B cell (primary cell): ENCODE measurements at regions not wholly inside any gene's neighbourhood (a gene's known extent, or its start where the extent isn't known, plus 50 kb on each side); places are given as distances from the start of the nearest gene placed in this dataset.

Experiments used
- ATAC-seq: fragments of 200-7000 bp; cut with Tn5 transposase; one replicate; pipeline ENCODE4 v1.10.0; 2021; ENCODE audit warnings: low read depth, mild to moderate bottlenecking, moderate number of reproducible peaks, moderate library complexity
- CTCF ChIA-PET: fragments of 350-600 bp; sonication (Branson Sonifier 250); formaldehyde crosslinking; loops from one replicate; lab custom pipeline; 2021; ENCODE audit warnings: antibody characterized with exemption, inconsistent platforms; lab: Charles Lee
- POLR2A ChIA-PET: fragments of 350-600 bp; sonication (Branson Sonifier 250); formaldehyde crosslinking; loops from one replicate; lab custom pipeline; 2021; ENCODE audit warnings: antibody characterized with exemption; lab: Charles Lee
- DNase-seq: peaks from one replicate; pipeline ENCODE4 v3.0.0; 2013
- H2AFZ ChIP-seq: 2 replicates; pipeline ENCODE4 v1.6.1; 2012; ENCODE audit warnings: mild to moderate bottlenecking, low read depth, low read length; ENCODE audit not compliant: insufficient read depth, poor library complexity, severe bottlenecking
- H3K27ac ChIP-seq, 2 donors: 1 replicate in 1 of 2; 2 replicates in 1 of 2; pipeline ENCODE4 v1.5.1; 2012 to 2013; ENCODE audit warnings: low read length in 2 of 2, mild to moderate bottlenecking in 2 of 2, moderate library complexity in 1 of 2
- H3K27me3 ChIP-seq, 4 experiments: fragments of 200-600 bp in 1 of 4; sonication (generic) in 1 of 4; replicated peaks in 1 of 4; 1 replicate in 2 of 4; 2 replicates in 2 of 4; pipeline versions ENCODE4 v1.6.1 to v1.7.0; 2013 to 2016; ENCODE audit warnings: low read length in 3 of 4, mild to moderate bottlenecking in 2 of 4, mixed read lengths in 1 of 4, moderate library complexity in 1 of 4; ENCODE audit not compliant: insufficient read depth in 4 of 4, control insufficient read depth in 3 of 4; ENCODE audit errors: control extremely low read depth in 1 of 4
- H3K36me3 ChIP-seq, 2 experiments: replicated peaks in 1 of 2; 1 replicate in 1 of 2; 2 replicates in 1 of 2; pipeline versions ENCODE4 v1.6.1 to v1.7.1; 2013; ENCODE audit warnings: low read length in 1 of 2; ENCODE audit not compliant: insufficient read depth in 2 of 2, control insufficient read depth in 1 of 2; ENCODE audit errors: control extremely low read depth in 1 of 2, extremely low read depth in 1 of 2
- H3K4me1 ChIP-seq, 2 donors: fragments of 200-600 bp in 1 of 2; sonication (generic) in 1 of 2; 1 replicate in 1 of 2; 2 replicates in 1 of 2; pipeline versions ENCODE4 v1.5.1 to v1.6.1; 2013 to 2017; ENCODE audit warnings: low read length in 2 of 2; ENCODE audit not compliant: control insufficient read depth in 2 of 2, insufficient read depth in 2 of 2
- H3K4me2 ChIP-seq: replicated peaks from 2 replicates; pipeline ENCODE3; 2012; ENCODE audit warnings: mild to moderate bottlenecking, low read depth, low read length; ENCODE audit not compliant: poor library complexity, severe bottlenecking
- H3K4me3 ChIP-seq, 5 experiments: fragments of 200-600 bp in 1 of 5; sonication (generic) in 1 of 5; 1 replicate in 3 of 5; 2 replicates in 2 of 5; pipeline versions ENCODE4 v1.5.1 to v1.7.0; 2011 to 2016; ENCODE audit warnings: low read length in 4 of 5, mild to moderate bottlenecking in 4 of 5, low read depth in 2 of 5, control low read depth in 1 of 5, moderate library complexity in 1 of 5; ENCODE audit not compliant: insufficient read depth in 1 of 5; ENCODE audit errors: control extremely low read depth in 1 of 5, extremely low read depth in 1 of 5
- H3K79me2 ChIP-seq: fragments of 200-600 bp; sonication (generic); one replicate; pipeline ENCODE4 v1.6.0; 2016; ENCODE audit warnings: low read length; ENCODE audit not compliant: control insufficient read depth, insufficient read depth
- H3K9ac ChIP-seq: fragments of 200-600 bp; sonication (generic); 2 replicates; pipeline ENCODE4 v1.6.1; 2017; ENCODE audit warnings: mild to moderate bottlenecking, low read length, moderate library complexity
- H3K9me3 ChIP-seq, 3 donors: one replicate each; pipeline versions ENCODE4 v1.6.1 to v1.7.1; 2013; ENCODE audit warnings: low read length in 2 of 3; ENCODE audit not compliant: control insufficient read depth in 2 of 3, insufficient read depth in 1 of 3; ENCODE audit errors: control extremely low read depth in 1 of 3
- H4K20me1 ChIP-seq: 2 replicates; pipeline ENCODE4 v1.6.0; 2012; ENCODE audit warnings: mild to moderate bottlenecking, low read length; ENCODE audit not compliant: insufficient read depth, control insufficient read depth, poor library complexity, severe bottlenecking
- H3K27ac Mint-ChIP-seq: one replicate; pipeline ENCODE4 v1.8.0; 2021; ENCODE audit warnings: mixed read lengths
- H3K27me3 Mint-ChIP-seq: one replicate; pipeline ENCODE4 v1.8.0; 2021; ENCODE audit warnings: mixed read lengths
- H3K4me1 Mint-ChIP-seq: one replicate; pipeline ENCODE4 v1.8.0; 2021; ENCODE audit warnings: mixed read lengths
- H3K4me3 Mint-ChIP-seq: one replicate; pipeline ENCODE4 v1.8.0; 2021; ENCODE audit warnings: mixed read lengths
- H3K9me3 Mint-ChIP-seq: one replicate; pipeline ENCODE4 v1.8.0; 2022; ENCODE audit warnings: mixed read lengths; ENCODE audit not compliant: insufficient read depth
- CTCF ChIP-seq: fragments of 200-600 bp; IDR thresholded peaks from one replicate; pipeline ENCODE4 v1.8.0; 2022; ENCODE audit warnings: antibody characterized with exemption, mild to moderate bottlenecking
- EZH2 ChIP-seq: IDR thresholded peaks from 2 replicates; pipeline ENCODE4 v1.6.1; 2012; ENCODE audit warnings: borderline replicate concordance, low read depth, mild to moderate bottlenecking, moderate library complexity, low read length; ENCODE audit not compliant: insufficient read depth, poor library complexity, severe bottlenecking
- WGBS: methylation state at CpG from one replicate; pipeline ENCODE4 v1.1.5; 2013; ENCODE audit warnings: missing lambda C conversion rate; ENCODE audit not compliant: insufficient coverage; 5-methylcytosine and 5-hydroxymethylcytosine counted together
- intact Hi-C: fragments of 100-400 bp; cut with micrococcal nuclease; formaldehyde crosslinking; loops from one replicate; pipeline ENCODE4 v1.10.0; 2022

- no peaks in the 10 kb centered on the region for H3K4me1 ChIP-seq
- H4K20me1 ChIP-seq, result no peaks in the 10 kb centered on the region
- ChIA-PET CTCF (no interaction called here), POLR2A (no interaction called here)
- WGBS, result 84% methylated on average over 11 of the region's 13 CpGs
- no peaks in the 10 kb centered on the region for H3K79me2 ChIP-seq
- H3K4me2 ChIP-seq, result no peak overlapping the region
- no peaks in the 10 kb centered on the region for H3K9me3 ChIP-seq
- Mint-ChIP-seq H3K27me3 (peaks cover 29% of the 10 kb centered on the region), H3K4me3 (no peak overlapping the region), H3K4me1 (no peaks in the 10 kb centered on the region), H3K9me3 (no peaks in the 10 kb centered on the region), H3K27ac (no peak overlapping the region)
- no peak overlapping the region for H2AFZ ChIP-seq
- H3K4me3 ChIP-seq, result no peak overlapping the region
- intact Hi-C loops, result no loop called here
- H3K9ac ChIP-seq, result no peak overlapping the region
- no peaks in the 10 kb centered on the region for H3K36me3 ChIP-seq
- TF ChIP-seq CTCF (no peak), EZH2 (no peak)
- DNase-seq (no peak), ATAC-seq (no peak)
- no peaks in the 10 kb centered on the region for H3K27me3 ChIP-seq
- no peak overlapping the region for H3K27ac ChIP-seq
Observed at GRCh38 chr20:39150501-39150900, 188.4 kb downstream of the DHX35 start.

- no peak overlapping the region for H3K4me3 Mint-ChIP-seq
- no peak overlapping the region for H3K9ac ChIP-seq
- peaks cover 15% of the 10 kb centered on the region for H3K27me3 Mint-ChIP-seq
- DNase-seq (no peak), ATAC-seq (no peak)
- 100% methylated on average over 1 of the region's 2 CpGs for WGBS
- H3K4me1 Mint-ChIP-seq, result no peaks in the 10 kb centered on the region
- H3K4me2 ChIP-seq, result no peak overlapping the region
- H3K27me3 ChIP-seq, result no peaks in the 10 kb centered on the region
- no peak overlapping the region for H2AFZ ChIP-seq
- no peaks in the 10 kb centered on the region for H3K36me3 ChIP-seq
- ChIA-PET CTCF (no interaction called here), POLR2A (no interaction called here)
- TF ChIP-seq EZH2 (no peak), CTCF (no peak)
- no peak overlapping the region for H3K27ac Mint-ChIP-seq
- peaks cover 0 to 3% (median 0%) of the 10 kb centered on the region in 3 donors for H3K9me3 ChIP-seq
- intact Hi-C loops, result no loop called here
- no peaks in the 10 kb centered on the region for H4K20me1 ChIP-seq
- no peak overlapping the region for H3K27ac ChIP-seq
- H3K9me3 Mint-ChIP-seq, result no peaks in the 10 kb centered on the region
- H3K4me3 ChIP-seq, result no peak overlapping the region
- no peaks in the 10 kb centered on the region for H3K4me1 ChIP-seq
- no peaks in the 10 kb centered on the region for H3K79me2 ChIP-seq
Observed at GRCh38 chr20:39146394-39146793, 184.2 kb downstream of the DHX35 start.
